Stimulated activated CD8-positive, alpha-beta memory T cell treated with anti-CD3 and anti-CD28 coated beads, Interleukin-15, amount 100 ng/mL, for 24 hours (primary cell): ENCODE measurements at regions not wholly inside any gene's neighbourhood (a gene's known extent, or its start where the extent isn't known, plus 50 kb on each side); places are given as distances from the start of the nearest gene placed in this dataset.
"Not testable (repeated sequence)": the region's sequence is repeated elsewhere in the genome, so short reads cannot be mapped to it uniquely, and the experiment has no call there.

Source experiments
- DNase-seq: peaks from one replicate; pipeline ENCODE4 v3.0.0-alpha.2; 2020; ENCODE audit warnings: low read depth

- no peak for DNase-seq
Observed at GRCh38 chr22:48724899-48725298, 1102.8 kb downstream of the BRD1 start.

GRCh38 chr22:48722661-48723060 lies 1105.0 kb downstream of the BRD1 start:
- no peak for DNase-seq

- DNase-seq = no peak
Observed at GRCh38 chr22:48721395-48721669, 1106.3 kb downstream of the BRD1 start.

- no peak for DNase-seq
Observed at GRCh38 chr22:48720662-48721394, 1106.8 kb downstream of the BRD1 start.

GRCh38 chr22:48719978-48720661 lies 1107.6 kb downstream of the BRD1 start:
- DNase-seq = no peak

GRCh38 chr22:48718818-48719500 lies 1108.7 kb downstream of the BRD1 start:
- DNase-seq = no peak

- no peak for DNase-seq
Observed at GRCh38 chr22:48717883-48718817, 1109.5 kb downstream of the BRD1 start.

GRCh38 chr22:48717076-48717810 lies 1110.4 kb downstream of the BRD1 start:
- no peak for DNase-seq

GRCh38 chr22:48716154-48716553 lies 1111.5 kb downstream of the BRD1 start:
- DNase-seq = not testable (repeated sequence)

- DNase-seq = no peak
Observed at GRCh38 chr22:48715511-48715910, 1112.2 kb downstream of the BRD1 start.

- no peak for DNase-seq
Observed at GRCh38 chr22:48714231-48714630, 1113.4 kb downstream of the BRD1 start.

- DNase-seq = no peak
Observed at GRCh38 chr22:48713272-48714205, 1114.1 kb downstream of the BRD1 start.

- no peak for DNase-seq
Observed at GRCh38 chr22:48712558-48713271, 1115.0 kb downstream of the BRD1 start.

- no peak for DNase-seq
Observed at GRCh38 chr22:48711669-48712068, 1116.0 kb downstream of the BRD1 start.

GRCh38 chr22:48711031-48711431 lies 1116.6 kb downstream of the BRD1 start:
- DNase-seq = no peak

GRCh38 chr22:48710410-48710809 lies 1117.3 kb downstream of the BRD1 start:
- no peak for DNase-seq

- no peak for DNase-seq
Observed at GRCh38 chr22:48709976-48710375, 1117.7 kb downstream of the BRD1 start.

GRCh38 chr22:48709453-48709852 lies 1118.2 kb downstream of the BRD1 start:
- DNase-seq = no peak

GRCh38 chr22:48708558-48709245 lies 1119.0 kb downstream of the BRD1 start:
- no peak for DNase-seq
